Progenitor cell of endocrine pancreas (in vitro differentiated cells): ENCODE measurements at regions not wholly inside any gene's neighbourhood (a gene's known extent, or its start where the extent isn't known, plus 50 kb on each side); places are given as distances from the start of the nearest gene placed in this dataset.
A peak's percentile ranks its signal among the peaks of the same experiment; 100 is the strongest.

Experiments used
- DNase-seq: peaks from one replicate; pipeline ENCODE4 v3.0.0; 2021; ENCODE audit warnings: low spot score; ENCODE audit not compliant: unreplicated experiment
- H3K27ac Mint-ChIP-seq: 2 replicates; pipeline ENCODE4 v1.8.0; 2021; ENCODE audit warnings: mild to moderate bottlenecking, moderate library complexity, mixed read lengths
- H3K27me3 Mint-ChIP-seq: 2 replicates; pipeline ENCODE4 v1.8.0; 2021; ENCODE audit warnings: mixed read lengths
- H3K36me3 Mint-ChIP-seq: 2 replicates; pipeline ENCODE4 v1.8.0; 2022; ENCODE audit warnings: mixed read lengths; ENCODE audit not compliant: insufficient read depth
- H3K4me1 Mint-ChIP-seq: 2 replicates; pipeline ENCODE4 v1.8.0; 2021; ENCODE audit warnings: low read depth, mixed read lengths
- H3K4me3 Mint-ChIP-seq: 2 replicates; pipeline ENCODE4 v1.8.0; 2021; ENCODE audit warnings: low read depth, mild to moderate bottlenecking, moderate library complexity, mixed read lengths
- H3K9me3 Mint-ChIP-seq: 2 replicates; pipeline ENCODE4 v1.8.0; 2021; ENCODE audit warnings: low read depth, mixed read lengths
- CTCF ChIP-seq: fragments of 200-600 bp; sonication (generic); IDR thresholded peaks from one replicate; pipeline ENCODE4 v1.5.0; 2021; ENCODE audit warnings: antibody characterized with exemption, mild to moderate bottlenecking; ENCODE audit not compliant: unreplicated experiment

DNA sequence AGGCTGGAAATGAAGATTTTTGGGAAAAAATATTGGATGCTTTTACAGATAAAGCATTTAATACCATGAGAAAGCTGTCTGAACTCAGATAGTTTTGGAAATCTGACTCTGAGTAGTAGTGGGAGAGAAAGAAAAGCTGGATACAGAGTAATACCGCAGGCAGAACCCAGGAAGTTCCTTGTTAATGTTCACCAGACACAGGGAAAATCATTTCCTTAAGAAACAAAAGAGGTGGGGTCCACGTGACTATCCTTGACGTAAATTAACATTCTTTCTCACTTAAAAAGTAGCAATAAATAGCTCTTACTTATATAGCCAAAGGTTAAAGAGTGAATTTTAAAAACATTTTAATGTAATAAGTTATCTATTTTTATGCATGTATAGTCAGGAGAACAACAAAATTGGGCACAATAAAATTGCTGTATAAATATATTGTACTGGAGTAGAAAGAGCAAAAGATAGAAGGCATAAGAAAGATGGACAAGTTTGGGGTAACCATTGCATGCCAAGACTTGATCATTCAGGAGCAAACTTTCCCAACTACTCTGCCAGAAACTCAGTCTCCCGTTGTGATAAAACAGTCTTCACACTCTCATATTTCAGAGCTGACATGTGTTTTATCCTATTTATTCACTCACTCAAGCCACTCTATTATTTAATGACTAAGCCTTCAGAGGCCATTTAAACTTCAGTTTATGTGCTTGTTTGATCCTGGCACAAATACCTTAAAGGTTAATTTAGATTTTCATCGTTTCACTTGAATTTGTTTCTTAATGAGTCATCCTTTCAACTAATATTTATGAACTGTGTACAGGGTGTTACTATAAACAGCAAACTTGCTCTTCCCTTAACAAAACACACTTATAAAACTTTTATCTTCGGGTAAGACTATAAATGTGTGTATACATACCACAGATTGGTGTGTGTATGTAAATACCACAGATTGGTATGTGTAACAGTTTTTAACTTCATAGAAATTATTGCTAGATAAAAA, 143.1 kb downstream of the GNAI1 start:
- TF ChIP-seq CTCF, result no peak
- Mint-ChIP-seq H3K36me3 (no peaks in the 10 kb centered on the region), H3K27me3 (no peaks in the 10 kb centered on the region), H3K4me3 (no peak overlapping the region), H3K9me3 (peaks cover 5% of the 10 kb centered on the region), H3K27ac (peak overlapping the region; percentile 15), H3K4me1 (peaks cover 22% of the 10 kb centered on the region)
- no peak for DNase-seq
